IMR-90 (cell line): ENCODE measurements at regions not wholly inside any gene's neighbourhood (a gene's known extent, or its start where the extent isn't known, plus 50 kb on each side); places are given as distances from the start of the nearest gene placed in this dataset.

Source experiments
- ATAC-seq: fragments of 200-7000 bp; cut with Tn5 transposase; 2 replicates; pipeline ENCODE4 v1.9.1; 2020; ENCODE audit warnings: low read depth, mild to moderate bottlenecking, moderate library complexity
- BruUV-seq: library from RNA; stranded (reverse); fragments of 400-500 nt; replicated peaks from 2 replicates; lab custom pipeline; 2021; lab: Mats Ljungman, UMichigan
- CTCF ChIA-PET: fragments of 300-600 bp; formaldehyde crosslinking; extraction: SDS; loops from one replicate; lab custom pipeline; 2021; ENCODE audit warnings: antibody characterized with exemption; lab: Yijun Ruan, JAX
- POLR2A ChIA-PET: fragments of 300-600 bp; sonication (Branson Sonifier 250); formaldehyde crosslinking; loops from one replicate; lab custom pipeline; 2022; ENCODE audit warnings: antibody characterized with exemption; ENCODE audit not compliant: unreplicated experiment; lab: Charles Lee
- DNase-seq: peaks from one replicate; pipeline ENCODE4 v3.0.0; 2013
- H2AFZ ChIP-seq: replicated peaks from 2 replicates; pipeline ENCODE3; 2013; ENCODE audit warnings: low read length, mild to moderate bottlenecking; ENCODE audit not compliant: poor library complexity
- H2AK5ac ChIP-seq: 2 replicates; pipeline ENCODE4 v1.6.1; 2013; ENCODE audit warnings: low read depth, low read length, inconsistent platforms
- H2AK9ac ChIP-seq: replicated peaks from 2 replicates; pipeline ENCODE3; 2013; ENCODE audit warnings: mild to moderate bottlenecking, low read depth, low read length, moderate library complexity; ENCODE audit not compliant: poor library complexity
- H2BK120ac ChIP-seq: 2 replicates; pipeline ENCODE4 v1.6.1; 2013; ENCODE audit warnings: low read depth, low read length, inconsistent platforms
- H2BK15ac ChIP-seq: 3 replicates; pipeline ENCODE4 v1.6.1; 2013; ENCODE audit warnings: low read depth, low read length, inconsistent platforms
- H2BK20ac ChIP-seq: 2 replicates; pipeline ENCODE4 v1.6.1; 2013; ENCODE audit warnings: low read depth, mild to moderate bottlenecking, inconsistent platforms, low read length, moderate library complexity
- H2BK5ac ChIP-seq: 2 replicates; pipeline ENCODE4 v1.6.1; 2013; ENCODE audit warnings: mild to moderate bottlenecking, low read depth, low read length, inconsistent platforms; ENCODE audit not compliant: poor library complexity, severe bottlenecking
- H3K14ac ChIP-seq: replicated peaks from 2 replicates; pipeline ENCODE4 v1.6.1; 2013; ENCODE audit warnings: low read depth, low read length, inconsistent platforms
- H3K18ac ChIP-seq: 2 replicates; pipeline ENCODE4 v1.6.1; 2013; ENCODE audit warnings: low read depth, low read length, control low read depth
- H3K23ac ChIP-seq: 2 replicates; pipeline ENCODE4 v1.6.1; 2013; ENCODE audit warnings: low read depth, low read length, inconsistent platforms
- H3K27ac ChIP-seq: 2 replicates; pipeline ENCODE4 v1.5.1; 2013; ENCODE audit warnings: mild to moderate bottlenecking, control low read depth, low read length; ENCODE audit not compliant: insufficient read depth
- H3K27me3 ChIP-seq: 2 replicates; pipeline ENCODE4 v1.6.1; 2013; ENCODE audit warnings: low read length; ENCODE audit not compliant: control insufficient read depth, insufficient read depth
- H3K36me3 ChIP-seq: 2 replicates; pipeline ENCODE4 v1.6.1; 2013; ENCODE audit warnings: low read length, mixed read lengths; ENCODE audit not compliant: control insufficient read depth, insufficient read depth
- H3K4ac ChIP-seq: 2 replicates; pipeline ENCODE4 v1.6.1; 2013; ENCODE audit warnings: low read depth, low read length, inconsistent platforms
- H3K4me1 ChIP-seq: 2 replicates; pipeline ENCODE4 v1.6.1; 2013; ENCODE audit warnings: low read length, mixed read lengths; ENCODE audit not compliant: control insufficient read depth, insufficient read depth
- H3K4me2 ChIP-seq: 2 replicates; pipeline ENCODE4 v1.6.1; 2013; ENCODE audit warnings: low read depth, mild to moderate bottlenecking, control low read depth, low read length, moderate library complexity
- H3K4me3 ChIP-seq: 2 replicates; pipeline ENCODE4 v1.5.1; 2013; ENCODE audit warnings: low read depth, mild to moderate bottlenecking, control low read depth, low read length, moderate library complexity; ENCODE audit not compliant: insufficient read depth
- H3K56ac ChIP-seq: 2 replicates; pipeline ENCODE4 v1.6.1; 2013; ENCODE audit warnings: low read length, inconsistent platforms; ENCODE audit not compliant: insufficient read depth; ENCODE audit errors: extremely low read depth
- H3K79me1 ChIP-seq, 2 experiments: 2 replicates each; pipeline ENCODE4 v1.6.1; 2013; ENCODE audit warnings: low read length in 2 of 2, inconsistent platforms in 1 of 2, low read depth in 1 of 2
- H3K9ac ChIP-seq: 2 replicates; pipeline ENCODE4 v1.6.1; 2013; ENCODE audit warnings: low read depth, low read length, control low read depth
- H3K9me1 ChIP-seq: 2 replicates; pipeline ENCODE4 v1.6.1; 2013; ENCODE audit warnings: low read length, inconsistent platforms; ENCODE audit not compliant: insufficient read depth
- H3K9me3 ChIP-seq: 2 replicates; pipeline ENCODE4 v1.6.1; 2013; ENCODE audit warnings: low read length; ENCODE audit not compliant: control insufficient read depth, insufficient read depth
- H4K20me1 ChIP-seq: 2 replicates; pipeline ENCODE4 v1.6.1; 2013; ENCODE audit warnings: low read length, inconsistent platforms; ENCODE audit not compliant: insufficient read depth
- H4K5ac ChIP-seq: 2 replicates; pipeline ENCODE4 v1.6.1; 2013; ENCODE audit warnings: mild to moderate bottlenecking, low read depth, low read length, control low read depth
- H4K8ac ChIP-seq, 2 experiments: 2 replicates each; pipeline ENCODE4 v1.6.1; 2013; ENCODE audit warnings: low read depth in 2 of 2, low read length in 2 of 2, control low read depth in 1 of 2, inconsistent platforms in 1 of 2
- H4K91ac ChIP-seq: 2 replicates; pipeline ENCODE4 v1.6.1; 2013; ENCODE audit warnings: low read depth, low read length, inconsistent platforms; ENCODE audit not compliant: insufficient read depth
- CHD1 ChIP-seq: IDR thresholded peaks from 2 replicates; pipeline ENCODE4 v1.6.1; 2012; ENCODE audit warnings: low read depth, low read length, improper control_type of control experiment
- FOS ChIP-seq: fragments of 150-350 bp; IDR thresholded peaks from 2 replicates; pipeline ENCODE4 v1.6.1; 2016; ENCODE audit warnings: low read depth, low read length
- MAZ ChIP-seq: IDR thresholded peaks from 2 replicates; pipeline ENCODE4 v1.6.1; 2012; ENCODE audit warnings: low read depth, mild to moderate bottlenecking, low read length, improper control_type of control experiment, moderate library complexity, borderline replicate concordance
- POLR2A ChIP-seq: IDR thresholded peaks from 2 replicates; pipeline ENCODE4 v1.6.1; 2012; ENCODE audit warnings: mild to moderate bottlenecking, low read depth, low read length
- RCOR1 ChIP-seq: IDR thresholded peaks from 2 replicates; pipeline ENCODE4 v1.6.1; 2012; ENCODE audit warnings: mild to moderate bottlenecking, low read length, improper control_type of control experiment; ENCODE audit not compliant: insufficient replicate concordance
- WGBS, 2 experiments: methylation state at CpG; one replicate each; pipeline versions ENCODE4 v1.1.5 to v1.1.7; 2013; ENCODE audit warnings: missing lambda C conversion rate in 2 of 2; ENCODE audit not compliant: insufficient read length in 1 of 2; ENCODE audit errors: extremely low coverage in 2 of 2; 5-methylcytosine and 5-hydroxymethylcytosine counted together
- dilution Hi-C: fragments of 300-500 bp; cut with HindIII; formaldehyde crosslinking; loops from one replicate; pipeline ENCODE4 v1.14.3; 2018; ENCODE audit warnings: low sequenced_read_pairs; ENCODE audit not compliant: unreplicated experiment
- in situ Hi-C: fragments of 300-500 bp; cut with MboI; formaldehyde crosslinking; loops from 3 replicates; pipeline ENCODE4 v1.14.3; 2019; ENCODE audit warnings: low sequenced_read_pairs, inconsistent platforms, mixed read lengths
- intact Hi-C: fragments of 100-400 bp; cut with micrococcal nuclease; formaldehyde crosslinking; loops from 2 replicates; pipeline ENCODE4 v1.10.0; 2022
- TF ChIP-seq, protein P1 (sequence below): fragments of 150-350 bp; IDR thresholded peaks from 2 replicates; pipeline ENCODE4 v1.6.1; 2016; ENCODE audit warnings: low read depth, mild to moderate bottlenecking, low read length, moderate library complexity, borderline replicate concordance

DNA sequence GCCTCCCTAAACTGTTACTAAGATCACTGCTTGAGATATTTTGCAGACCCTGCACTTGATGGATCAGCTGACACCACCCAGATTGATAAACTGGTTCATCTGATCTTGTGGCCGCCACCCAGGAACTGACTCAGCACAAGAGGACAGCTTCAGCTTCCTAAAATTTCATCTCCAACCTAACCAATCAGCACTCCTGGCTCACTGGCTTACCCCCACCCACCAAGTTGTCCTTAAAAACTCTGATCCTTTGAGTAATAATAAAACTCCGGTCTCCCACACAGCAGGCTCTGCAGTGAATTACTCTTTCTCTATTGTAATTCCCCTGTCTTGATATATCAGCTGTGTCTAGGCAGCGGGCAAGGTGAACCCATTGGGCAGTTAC, 174.8 kb downstream of the UTP18 start:
- H3K56ac ChIP-seq = no peak overlapping the region
- H2BK20ac ChIP-seq = no peak overlapping the region
- H3K23ac ChIP-seq = no peak overlapping the region
- H3K27me3 ChIP-seq = no peaks in the 10 kb centered on the region
- H4K5ac ChIP-seq = no peak overlapping the region
- H3K36me3 ChIP-seq = no peaks in the 10 kb centered on the region
- H2BK5ac ChIP-seq = no peak overlapping the region
- no peak overlapping the region for H4K91ac ChIP-seq
- no peak overlapping the region for H2AFZ ChIP-seq
- H3K27ac ChIP-seq = no peak overlapping the region
- no peak overlapping the region for H3K14ac ChIP-seq
- no peak overlapping the region for H3K18ac ChIP-seq
- no peak overlapping the region for H2BK15ac ChIP-seq
- CTCF ChIA-PET = no interaction called here
- intact Hi-C loops (no loop called here), in situ Hi-C loops (no loop called here), dilution Hi-C loops (no loop called here)
- H3K4me3 ChIP-seq = no peak overlapping the region
- POLR2A ChIA-PET = no interaction called here
- no peak for ATAC-seq
- H4K8ac ChIP-seq = no peak overlapping the region
- no peaks in the 10 kb centered on the region for H3K9me1 ChIP-seq
- no peaks in the 10 kb centered on the region for H3K4me1 ChIP-seq
- H3K4ac ChIP-seq = no peak overlapping the region
- H3K9ac ChIP-seq = no peak overlapping the region
- no peaks in the 10 kb centered on the region for H3K9me3 ChIP-seq
- H3K79me1 ChIP-seq = no peaks in the 10 kb centered on the region
- TF ChIP-seq RCOR1 (no peak), FOS (no peak), MAZ (no peak), CHD1 (no peak), POLR2A (no peak)
- TF ChIP-seq, protein P1, sequence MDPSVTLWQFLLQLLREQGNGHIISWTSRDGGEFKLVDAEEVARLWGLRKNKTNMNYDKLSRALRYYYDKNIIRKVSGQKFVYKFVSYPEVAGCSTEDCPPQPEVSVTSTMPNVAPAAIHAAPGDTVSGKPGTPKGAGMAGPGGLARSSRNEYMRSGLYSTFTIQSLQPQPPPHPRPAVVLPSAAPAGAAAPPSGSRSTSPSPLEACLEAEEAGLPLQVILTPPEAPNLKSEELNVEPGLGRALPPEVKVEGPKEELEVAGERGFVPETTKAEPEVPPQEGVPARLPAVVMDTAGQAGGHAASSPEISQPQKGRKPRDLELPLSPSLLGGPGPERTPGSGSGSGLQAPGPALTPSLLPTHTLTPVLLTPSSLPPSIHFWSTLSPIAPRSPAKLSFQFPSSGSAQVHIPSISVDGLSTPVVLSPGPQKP = no peak
- H2AK9ac ChIP-seq = no peak overlapping the region
- no TSS peak for BruUV-seq
- no peak for DNase-seq
- no peak overlapping the region for H3K4me2 ChIP-seq
- H2BK120ac ChIP-seq = no peak overlapping the region
- no peak overlapping the region for H2AK5ac ChIP-seq
- 0% methylated on average over 1 of the region's 3 CpGs; no CpG with 5 or more reads in 1 of the 2 experiments for whole genome bisulfite sequencing, 2 experiments
- H4K20me1 ChIP-seq = no peaks in the 10 kb centered on the region
